ENCODE measurements at regions not wholly inside any gene's neighbourhood (a gene's known extent, or its start where the extent isn't known, plus 50 kb on each side); places are given as distances from the start of the nearest gene placed in this dataset.
A peak's percentile ranks its signal among the peaks of the same experiment; 100 is the strongest.

- no peaks in the 10 kb centered on the region for H3K4me1 ChIP-seq
- TF ChIP-seq CTCF (IDR thresholded peaks at IDR 0.05), result no peak
- no peak overlapping the region for H3K27ac ChIP-seq
- intact Hi-C loops (cut with DNase I), result no loop called here
- H3K36me3 ChIP-seq, result no peaks in the 10 kb centered on the region
- peaks cover 0 to 9% (median 0%) of the 10 kb centered on the region in 11 donors for H3K9me3 ChIP-seq
- DNase-seq (no peak), ATAC-seq (no peak)
- H3K27me3 ChIP-seq, result peaks cover 0 to 7% (median 0%) of the 10 kb centered on the region in 7 donors
- no peak overlapping the region for H3K4me3 ChIP-seq
- WGBS, 2 donors, result 24 to 29% methylated on average over 4 of the region's 4 CpGs
Observed at GRCh38 chr21:30083225-30083945, 83.2 kb downstream of the CLDN17 start.

GRCh38 chr21:30081506-30081905, 85.1 kb downstream of the CLDN17 start:
- Histone ChIP-seq H3K27ac (no peak overlapping the region), H3K9me3 (peaks cover 0 to 9% (median 0%) of the 10 kb centered on the region in 11 donors), H3K36me3 (no peaks in the 10 kb centered on the region), H3K4me1 (no peaks in the 10 kb centered on the region), H3K27me3 (peaks cover 0 to 4% (median 0%) of the 10 kb centered on the region in 7 donors), H3K4me3 (no peak overlapping the region)
- WGBS, 2 donors, result 80 to 86% methylated on average over 2 of the region's 2 CpGs
- DNase-seq (no peak), ATAC-seq (no peak)
- TF ChIP-seq CTCF (IDR thresholded peaks at IDR 0.05), result no peak
- intact Hi-C loops (cut with DNase I), result no loop called here

GRCh38 chr21:30072496-30072895, 94.1 kb downstream of the CLDN17 start:
- H3K27ac ChIP-seq, result no peak overlapping the region
- no peak overlapping the region for H3K4me3 ChIP-seq
- no peaks in the 10 kb centered on the region for H3K4me1 ChIP-seq
- H3K9me3 ChIP-seq, result peaks cover 0 to 10% (median 0%) of the 10 kb centered on the region in 11 donors
- ATAC-seq (no peak), DNase-seq (peak in 1 of 2 donors; percentile 8)
- TF ChIP-seq CTCF (IDR thresholded peaks at IDR 0.05), result peak in 4 of 9 donors; percentile 15 to 49 (median 34)
- 17% methylated on average over 4 of the region's 4 CpGs for WGBS, 2 donors
- H3K36me3 ChIP-seq, result no peaks in the 10 kb centered on the region
- intact Hi-C loops (cut with DNase I), result loop anchor here in 1 of 10 donors (10.0 kb wide), 1 partner anchor 192 kb away; no protein-coding TSS in a partner anchor
- H3K27me3 ChIP-seq, result peaks cover 0 to 7% (median 0%) of the 10 kb centered on the region in 7 donors

- no peak for ATAC-seq
- Histone ChIP-seq H3K4me1 (no peaks in the 10 kb centered on the region), H3K27me3 (no peaks in the 10 kb centered on the region), H3K27ac (no peak overlapping the region), H3K4me3 (no peak overlapping the region), H3K9me3 (peaks cover 0 to 6% (median 0%) of the 10 kb centered on the region in 11 donors), H3K36me3 (no peaks in the 10 kb centered on the region)
- WGBS, 2 donors, result 0 to 9% methylated on average over 1 of the region's 1 CpG
- no peak for DNase-seq
- no peak for TF ChIP-seq CTCF (IDR thresholded peaks at IDR 0.05)
- intact Hi-C loops (cut with DNase I), result no loop called here
Observed at GRCh38 chr21:30058928-30059327, 107.7 kb downstream of the CLDN17 start.

Measured in heart right ventricle (tissue), 16 donors.